ENCODE measurements at regions not wholly inside any gene's neighbourhood (a gene's known extent, or its start where the extent isn't known, plus 50 kb on each side); places are given as distances from the start of the nearest gene placed in this dataset.
"Not testable (repeated sequence)": the region's sequence is repeated elsewhere in the genome, so short reads cannot be mapped to it uniquely, and the experiment has no call there.

DNA sequence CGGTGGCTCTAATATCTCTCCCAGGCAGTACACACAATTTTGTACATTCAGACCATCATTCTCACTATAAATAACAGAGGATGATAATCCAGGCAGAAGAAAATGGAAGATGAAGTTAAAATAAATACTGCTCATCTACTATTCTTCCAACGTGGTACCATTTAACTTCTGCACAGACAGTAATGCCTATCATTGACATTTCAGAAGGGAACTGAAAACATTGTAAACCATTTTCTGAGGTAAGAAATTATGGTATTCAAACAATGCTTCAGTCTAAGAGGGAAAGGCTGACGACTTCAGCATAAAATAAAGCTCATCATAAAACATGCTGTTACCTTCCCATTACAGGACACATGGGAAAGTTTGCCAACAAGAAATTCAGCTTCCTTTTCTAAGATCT is 814.4 kb downstream of the NR4A2 start:
- no peak for DNase-seq

DNA sequence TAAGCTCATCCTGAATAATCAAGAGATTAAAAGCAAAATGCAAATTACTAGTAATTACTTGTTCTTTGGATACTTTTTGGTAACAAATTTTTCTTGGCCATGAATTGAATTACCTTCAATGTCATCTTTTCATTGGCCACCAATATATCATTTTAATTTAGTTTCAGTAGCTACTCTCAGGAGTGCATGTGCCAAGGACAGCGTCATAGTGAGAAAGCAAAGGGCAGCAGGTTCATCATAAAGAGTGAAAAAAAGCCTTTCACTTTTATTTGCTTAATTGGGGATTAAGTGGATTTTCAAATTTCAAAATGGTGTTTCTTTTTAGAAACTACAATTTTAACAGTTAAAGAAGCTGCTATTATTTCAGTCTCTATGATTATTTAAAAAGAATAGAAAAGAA is 815.2 kb downstream of the NR4A2 start:
- DNase-seq = no peak

DNA sequence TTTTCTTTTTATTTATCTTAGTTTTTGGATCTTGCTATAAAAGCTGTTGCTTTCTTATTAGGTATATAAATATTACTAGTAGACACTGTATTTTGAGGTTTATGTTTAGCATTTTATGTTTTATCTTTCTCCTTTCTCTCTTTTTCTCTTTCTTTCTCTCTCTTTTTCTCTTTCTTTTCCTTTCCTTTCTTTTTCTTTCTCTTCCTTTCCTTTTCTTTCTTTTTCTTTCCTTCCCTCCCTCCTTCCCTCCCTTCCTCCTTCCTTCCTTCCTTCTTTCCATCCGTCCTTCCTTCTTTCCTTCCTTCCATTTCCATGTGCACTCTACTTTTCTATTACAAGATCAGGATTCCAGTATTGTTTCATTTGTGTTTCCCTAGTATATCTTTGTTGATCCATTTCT is 814.8 kb downstream of the KCNJ3 start:
- no peak for DNase-seq

DNA sequence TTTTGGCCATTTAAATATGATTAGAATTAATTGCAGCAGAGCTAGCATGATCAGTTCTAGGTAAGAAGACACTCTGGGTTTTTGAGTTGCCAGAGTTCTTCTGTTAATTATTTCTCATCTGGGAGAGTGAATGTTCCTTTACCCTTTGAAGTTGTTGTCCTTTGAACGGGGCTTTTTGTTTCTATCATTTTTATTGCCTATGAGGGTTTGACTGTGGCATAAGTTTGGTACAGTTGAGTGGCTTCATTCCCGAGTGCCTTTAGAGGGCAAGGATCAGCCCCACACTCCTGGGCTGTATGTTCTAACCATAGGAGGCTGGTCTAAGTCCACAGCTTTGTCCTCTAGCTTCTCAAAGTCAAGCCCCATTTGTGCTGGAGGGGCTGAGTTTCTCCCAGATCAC is 804.3 kb downstream of the KCNJ3 start:
- DNase-seq = no peak

DNA sequence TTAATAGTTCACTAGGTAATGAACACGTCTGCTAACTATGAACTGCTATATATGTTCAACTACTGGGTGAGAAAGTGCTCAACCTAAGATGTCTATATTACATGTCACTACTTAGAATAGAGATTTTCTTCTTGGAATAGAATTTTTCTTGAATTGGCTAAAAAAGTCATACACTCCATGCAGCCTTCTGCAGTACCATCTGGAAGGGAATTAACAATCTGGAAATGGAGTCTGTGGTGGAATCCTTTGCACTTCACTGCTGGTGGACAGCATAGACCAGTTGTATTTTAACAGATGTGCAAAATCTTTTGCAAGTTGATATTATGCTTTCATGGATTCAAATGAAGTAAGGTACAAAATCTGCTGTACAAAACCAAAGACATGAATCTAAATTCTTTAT is 799.6 kb downstream of the KCNJ3 start:
- DNase-seq = no peak

DNA sequence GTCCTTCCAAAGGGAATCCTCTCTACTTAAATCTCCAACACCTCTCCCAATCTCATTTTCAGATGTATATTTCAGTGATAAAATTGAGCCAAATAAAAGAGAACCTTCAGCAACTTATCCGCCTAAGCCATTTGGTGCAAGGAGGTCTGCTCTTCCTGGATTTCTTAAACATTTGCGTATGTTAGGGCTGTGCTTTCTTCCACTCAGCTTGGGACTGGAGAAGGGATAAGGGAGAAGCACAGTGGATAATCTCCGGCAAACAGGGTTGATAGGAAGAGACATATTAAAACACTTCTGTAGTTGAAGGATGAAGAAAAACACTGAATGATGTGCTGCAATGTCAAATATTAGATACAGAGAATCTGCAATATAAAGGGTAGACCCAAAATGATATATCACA is 796.2 kb downstream of the KCNJ3 start:
- DNase-seq = no peak

DNA sequence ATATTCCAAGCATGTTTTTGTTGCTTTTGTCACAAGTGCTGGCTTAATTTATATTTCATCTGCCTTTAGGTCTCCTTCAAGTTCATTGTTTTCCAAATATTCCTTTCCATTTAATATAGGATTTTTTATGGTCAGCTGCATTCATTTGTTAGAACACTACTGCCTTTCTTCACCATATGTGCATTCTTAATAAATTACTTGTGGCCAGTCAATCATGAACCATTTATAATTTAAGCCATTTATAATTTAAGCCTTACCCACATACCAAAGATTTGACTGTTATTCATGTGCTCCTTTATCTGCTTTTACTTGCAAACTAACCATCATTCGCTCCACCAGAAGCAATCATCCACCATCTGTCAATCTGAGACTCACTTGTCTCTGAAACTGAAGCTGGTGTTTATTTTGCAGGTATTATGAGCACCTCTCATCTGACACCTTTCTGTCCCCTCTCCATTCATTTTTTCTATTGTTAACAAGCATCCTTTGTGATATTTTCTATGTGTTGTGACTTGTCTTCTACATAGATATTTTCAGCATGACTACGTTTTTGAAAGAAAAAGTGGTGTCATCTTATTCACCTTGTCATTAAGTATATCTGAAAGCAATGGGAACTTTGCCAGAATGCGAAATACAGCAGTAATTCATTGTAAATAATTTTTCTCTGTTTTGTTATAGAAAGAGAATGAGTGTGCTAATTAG is 786.8 kb downstream of the KCNJ3 start:
- no peak for DNase-seq

DNA sequence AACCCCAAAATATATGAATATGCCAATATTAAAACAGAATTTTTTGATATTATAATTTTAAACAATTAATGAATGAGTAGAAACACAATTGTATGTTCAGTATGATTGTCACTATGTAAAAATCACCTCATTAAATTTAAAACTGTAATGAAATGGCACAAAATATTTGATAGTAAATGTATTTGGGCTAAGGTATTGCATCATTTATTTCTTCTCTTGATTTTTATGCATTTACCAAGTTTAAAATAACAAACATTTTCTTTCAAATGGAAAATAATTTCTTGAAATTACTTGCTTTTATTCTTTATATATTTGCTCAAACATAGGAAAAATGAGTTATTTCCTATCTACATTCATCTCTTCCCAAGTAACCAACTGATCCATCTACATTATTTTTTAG is 782.6 kb downstream of the KCNJ3 start:
- no peak for DNase-seq

DNA sequence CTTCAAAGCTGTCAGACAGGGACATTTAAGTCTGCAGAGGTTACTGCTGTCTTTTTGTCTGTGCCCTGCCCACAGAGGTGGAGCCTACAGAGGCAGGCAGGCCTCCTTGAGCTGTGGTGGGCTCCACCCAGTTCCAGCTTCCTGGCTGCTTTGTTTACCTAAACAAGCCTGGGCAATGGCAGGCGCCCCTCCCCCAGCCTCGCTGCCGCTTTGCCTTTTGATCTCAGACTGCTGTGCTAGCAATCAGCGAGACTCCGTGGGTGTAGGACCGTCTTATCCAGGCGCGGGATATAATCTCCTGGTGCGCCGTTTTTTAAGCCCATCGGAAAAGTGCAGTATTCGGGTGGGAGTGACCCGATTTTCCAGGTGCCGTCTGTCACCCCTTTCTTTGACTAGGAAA is 773.5 kb downstream of the KCNJ3 start:
- not testable (repeated sequence) for DNase-seq

DNA sequence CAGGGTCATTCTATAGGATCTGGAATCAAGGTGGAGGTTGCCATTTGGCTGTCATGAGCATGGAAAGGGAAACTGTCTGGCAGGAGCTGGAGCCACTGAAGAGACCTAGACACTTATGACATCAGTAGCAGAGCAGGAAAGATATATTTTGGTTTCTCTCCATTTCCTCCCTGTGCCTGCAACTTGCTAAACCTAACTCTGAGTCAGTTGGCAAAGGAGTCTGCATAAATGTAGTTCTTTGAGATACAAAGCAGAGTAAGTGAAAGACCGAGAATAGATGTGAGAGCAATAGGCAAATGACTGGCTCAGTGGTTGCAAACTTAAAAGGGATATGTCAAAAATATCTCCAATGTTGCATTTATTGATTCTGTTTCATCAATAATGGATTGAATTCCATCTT is 757.7 kb downstream of the KCNJ3 start:
- no peak for DNase-seq

DNA sequence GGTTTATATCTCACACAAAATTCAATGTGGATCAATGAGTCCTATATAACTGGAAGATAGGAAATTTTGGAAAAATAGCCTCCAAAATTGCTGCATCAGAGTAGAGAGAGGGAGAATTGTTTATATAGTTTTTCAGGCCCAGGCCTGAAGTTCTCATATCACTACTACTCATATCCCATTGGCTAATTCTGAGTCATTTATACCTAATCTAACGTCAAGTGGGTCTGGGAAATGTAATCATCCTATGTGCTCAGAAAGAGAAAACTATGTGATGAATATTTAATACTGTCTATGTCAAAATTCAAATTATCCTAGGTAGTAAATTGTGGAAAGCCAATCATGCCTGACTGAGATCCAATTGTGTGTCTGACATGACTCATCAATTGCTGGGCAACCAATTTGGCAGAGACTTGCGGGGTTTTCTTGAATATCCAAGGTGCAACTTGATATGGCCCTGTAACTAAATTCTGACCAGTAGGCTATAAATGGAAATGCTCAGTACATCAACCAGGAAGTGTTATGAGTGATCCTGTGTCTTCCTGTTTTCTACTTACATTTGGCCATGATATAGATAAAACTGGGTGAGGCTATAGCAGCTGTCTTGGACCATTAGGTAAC is 744.4 kb downstream of the KCNJ3 start:
- DNase-seq = no peak

DNA sequence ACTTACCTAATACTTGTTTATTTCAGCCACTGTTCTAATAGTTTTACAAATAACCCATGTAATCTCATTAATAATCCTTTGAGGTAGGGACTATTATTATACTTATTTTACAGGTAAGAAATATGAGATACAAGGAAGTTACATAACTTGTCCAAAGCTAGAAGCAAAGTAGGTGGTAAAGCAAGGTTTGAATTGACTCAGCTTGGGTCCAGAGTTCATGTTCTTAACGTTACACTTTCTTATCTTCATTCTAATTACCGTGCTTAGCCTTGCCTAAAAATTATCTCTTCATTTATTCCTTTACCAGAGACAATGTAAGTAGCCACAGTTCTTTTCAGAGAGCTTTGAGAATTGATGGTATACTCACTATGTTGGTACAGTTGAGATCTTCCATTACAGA is 743.6 kb downstream of the KCNJ3 start:
- DNase-seq = no peak

DNA sequence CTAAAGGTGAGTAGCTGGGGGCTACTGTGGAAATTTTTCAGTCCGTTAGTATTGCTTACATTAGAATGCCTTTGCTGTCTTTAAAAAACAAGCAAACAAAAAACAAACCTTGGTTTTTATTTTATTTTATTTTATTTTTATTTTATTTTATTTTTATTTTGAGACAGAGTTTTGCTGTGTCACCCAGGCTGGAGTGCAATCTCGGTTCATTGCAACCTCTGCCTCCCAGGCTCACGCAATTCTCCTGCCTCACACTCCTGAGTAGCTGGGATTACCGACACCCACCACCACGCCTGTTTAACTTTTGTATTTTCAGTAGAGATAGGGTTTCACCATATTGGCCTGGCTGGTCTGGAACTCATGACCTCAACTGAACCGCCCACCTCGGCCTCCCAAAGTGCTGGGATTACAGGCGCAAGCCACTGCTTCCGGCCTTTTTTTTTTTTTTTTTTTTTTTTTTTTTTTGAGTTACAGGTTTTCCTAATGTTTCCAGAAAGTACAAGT is 732.6 kb downstream of the KCNJ3 start:
- DNase-seq = no peak

DNA sequence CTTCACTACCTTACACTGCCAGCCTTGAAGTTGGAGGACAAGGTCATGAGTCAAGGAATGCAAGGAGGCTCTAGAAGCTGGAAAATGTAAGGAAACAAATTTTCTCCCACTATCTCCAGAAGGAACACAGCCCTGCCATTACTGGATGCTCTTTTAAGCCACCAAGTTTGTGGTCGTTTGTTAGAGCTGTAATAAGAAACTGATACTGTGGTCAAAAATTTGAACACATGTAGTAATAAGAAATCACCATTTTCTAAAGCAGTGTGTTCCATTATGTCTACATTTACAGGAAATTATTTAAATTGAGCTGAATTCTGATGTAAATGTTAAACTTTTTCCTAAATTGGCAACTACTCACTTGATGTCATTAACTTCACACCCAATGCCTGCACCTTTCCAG is 729.0 kb downstream of the KCNJ3 start:
- DNase-seq = no peak

DNA sequence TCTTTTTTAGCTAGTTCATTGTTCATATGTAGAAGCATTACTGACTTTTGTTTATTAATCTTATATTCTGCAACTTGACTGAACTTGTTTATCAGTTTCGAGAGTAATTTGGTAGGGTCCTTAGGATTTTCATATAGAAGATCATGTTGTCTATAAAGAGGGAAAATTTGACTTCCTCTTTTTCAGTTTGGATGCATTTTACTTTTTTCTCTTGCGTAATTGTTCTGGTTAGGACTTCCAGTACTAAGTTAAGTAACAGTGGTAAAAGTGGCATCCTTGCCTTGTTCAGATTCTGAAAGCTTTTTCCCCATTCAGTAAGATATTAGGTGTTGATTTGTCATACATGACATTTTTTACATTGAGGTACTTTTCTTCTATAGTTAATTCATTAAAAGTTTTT is 726.0 kb downstream of the KCNJ3 start:
- no peak for DNase-seq

DNA sequence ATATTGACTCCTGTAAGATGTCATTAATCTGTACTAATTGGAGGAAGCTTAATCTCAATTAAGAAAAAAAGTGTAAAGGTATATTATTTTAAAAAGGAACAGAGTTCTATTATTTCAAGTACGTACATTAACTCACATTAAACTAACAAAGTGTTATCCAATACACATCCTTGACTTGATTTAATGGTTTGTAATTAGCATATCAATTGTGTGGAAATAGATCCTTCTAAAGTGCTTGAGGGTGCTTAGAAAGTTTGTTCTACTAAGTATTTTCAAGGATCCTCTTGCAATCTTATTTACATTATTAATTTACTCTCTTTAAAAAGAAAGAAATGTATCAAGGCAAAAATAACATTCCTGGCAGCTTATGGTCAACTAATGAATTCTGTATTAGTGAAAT is 720.3 kb downstream of the KCNJ3 start:
- DNase-seq = no peak

DNA sequence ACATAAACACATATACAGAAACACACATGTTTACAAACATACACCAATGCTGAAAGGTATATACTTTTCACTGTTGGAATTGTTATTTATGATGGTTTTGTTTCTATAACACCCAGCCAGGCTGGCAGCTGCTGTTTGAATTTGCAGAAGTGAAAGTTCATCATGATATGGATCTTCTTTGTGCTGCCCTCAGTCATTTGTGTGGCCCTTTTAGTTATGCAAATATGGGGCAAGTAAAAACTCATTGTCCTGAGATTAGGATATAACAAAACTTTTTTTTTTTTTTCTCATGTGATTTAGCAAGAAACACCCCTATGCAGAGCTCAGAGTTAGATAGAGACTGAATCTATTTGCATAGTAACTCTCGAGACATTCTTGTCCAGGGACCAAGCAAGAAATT is 714.1 kb downstream of the KCNJ3 start:
- DNase-seq = no peak

DNA sequence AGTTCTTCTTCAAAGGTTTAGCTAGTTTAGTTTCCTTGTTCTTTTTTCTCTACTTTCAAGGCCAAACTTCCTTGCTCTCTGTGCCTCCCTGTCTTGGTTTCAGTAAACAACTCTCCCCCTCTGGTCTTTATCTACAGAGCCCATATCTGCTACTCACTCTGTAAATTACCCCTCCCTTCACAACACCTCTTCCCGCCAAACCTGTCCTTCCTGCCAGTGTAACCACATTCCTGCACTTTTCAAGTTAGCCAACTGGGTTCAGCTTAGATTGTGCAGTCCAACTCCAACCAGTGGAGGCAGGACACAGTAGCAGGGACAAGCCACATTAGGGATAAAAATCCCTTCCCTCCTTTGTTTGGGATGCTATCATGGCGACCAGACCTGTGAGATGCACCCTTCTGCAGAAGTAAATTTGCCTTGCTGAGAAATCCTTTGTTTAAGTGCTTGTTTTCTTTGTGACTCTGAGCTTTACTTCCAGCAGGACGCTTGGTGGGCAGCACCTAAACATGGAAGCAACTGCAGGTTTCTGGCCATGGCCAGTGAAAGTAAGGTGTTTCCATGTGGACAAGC is 706.0 kb downstream of the KCNJ3 start:
- DNase-seq = no peak

DNA sequence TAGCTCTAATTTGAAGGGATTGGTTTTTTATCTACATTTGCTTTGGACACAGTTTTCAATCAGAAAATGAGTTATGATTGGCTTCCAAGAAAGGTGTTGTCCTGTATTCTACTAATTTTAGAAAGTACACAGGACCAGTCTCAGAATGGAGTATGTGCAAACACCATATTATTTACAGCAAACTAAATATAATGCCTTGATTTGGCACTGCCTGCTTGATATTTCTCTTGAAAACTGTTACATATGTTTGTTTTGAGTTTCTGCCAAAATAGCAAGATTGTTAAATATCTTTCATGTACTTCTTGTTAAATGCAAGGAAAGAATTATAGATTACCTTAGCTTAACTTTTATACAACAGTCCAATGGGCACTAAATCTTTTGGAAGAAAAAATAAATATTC is 694.9 kb downstream of the KCNJ3 start:
- DNase-seq = no peak

DNA sequence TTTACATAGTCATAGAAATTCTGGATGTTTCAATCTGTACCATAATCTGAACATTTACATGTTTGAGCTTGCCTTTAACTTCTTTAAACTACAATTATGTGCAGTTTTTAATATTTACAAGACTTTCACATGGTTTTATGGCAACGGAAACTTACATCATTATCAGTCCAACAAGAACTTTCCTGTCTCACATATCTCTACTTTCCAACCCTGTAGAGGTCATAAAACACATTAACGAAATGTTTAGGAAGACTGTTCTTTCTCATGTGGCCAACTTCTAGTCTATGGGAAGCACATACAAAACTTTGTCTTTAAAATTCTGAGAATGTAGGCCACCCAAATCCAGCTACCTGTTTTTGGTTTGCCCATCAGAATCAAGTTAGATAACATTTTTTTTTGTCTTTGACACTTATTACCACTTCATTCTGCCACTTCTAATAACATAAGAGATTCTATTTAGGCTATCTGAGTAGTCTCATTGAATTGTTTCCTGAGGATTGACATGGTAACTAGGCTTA is 693.2 kb downstream of the KCNJ3 start:
- no peak for DNase-seq

DNA sequence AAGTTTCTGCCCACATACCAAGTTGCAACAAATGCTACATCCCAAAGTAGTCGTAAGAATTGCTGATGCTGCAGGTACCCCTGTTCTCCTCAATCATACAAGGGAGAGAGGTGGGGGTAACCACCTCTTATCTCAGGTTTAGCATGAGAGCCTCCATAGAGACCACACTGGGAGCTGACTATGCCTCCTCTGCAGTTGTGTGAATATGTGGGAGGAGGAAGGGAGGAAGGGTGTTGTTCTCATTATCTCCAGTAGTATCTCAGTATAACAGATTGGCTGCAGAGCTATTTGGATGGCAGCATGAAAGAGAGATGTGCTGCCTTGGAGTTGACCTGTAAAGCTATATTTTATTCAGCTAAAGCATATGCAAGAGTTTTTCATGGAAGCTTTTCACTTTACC is 690.7 kb downstream of the KCNJ3 start:
- DNase-seq = no peak

DNA sequence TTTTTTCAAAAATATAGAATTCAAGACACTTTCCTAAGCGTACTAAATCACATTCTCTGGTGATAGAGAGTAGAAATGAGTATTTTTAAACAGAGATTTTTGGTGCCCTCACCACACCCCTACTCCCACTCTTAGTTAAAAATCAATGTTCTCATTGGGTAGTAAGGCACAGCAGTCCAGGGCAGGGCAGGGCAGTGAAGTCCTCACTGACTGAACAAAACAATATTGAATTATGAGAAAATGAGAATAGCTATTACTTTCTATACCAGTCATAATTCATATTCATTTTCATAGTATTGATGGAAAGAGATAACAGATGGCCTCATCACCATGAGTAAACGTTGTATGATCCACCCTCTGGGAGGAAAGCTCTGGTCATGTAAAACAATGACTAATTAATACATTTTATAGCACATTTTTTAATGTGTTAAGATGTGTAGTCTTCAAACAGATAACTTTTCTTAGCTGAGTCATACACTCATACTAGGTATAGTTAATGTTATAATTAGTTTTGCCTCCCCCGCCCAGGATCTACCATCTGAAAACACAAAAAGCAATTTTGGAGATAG is 686.1 kb downstream of the KCNJ3 start:
- no peak for DNase-seq

DNA sequence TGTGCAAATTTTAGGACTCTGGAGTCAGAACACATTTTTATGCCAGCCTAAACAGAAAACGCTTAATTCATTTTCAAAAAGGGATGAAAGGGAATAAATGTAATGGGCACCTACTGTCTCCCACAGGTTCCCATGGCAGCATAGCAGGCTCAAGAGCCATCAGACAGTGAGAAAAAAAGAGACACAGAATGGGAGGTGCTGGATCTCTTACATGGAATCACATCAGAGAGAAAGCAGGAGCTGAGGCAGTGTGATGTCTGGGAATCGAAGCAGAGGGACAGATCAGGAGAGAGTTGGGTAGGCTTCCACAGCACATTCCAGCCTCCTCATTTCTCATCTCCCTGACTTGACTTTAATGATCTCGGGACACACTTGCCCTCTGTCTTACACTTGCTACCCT is 684.3 kb downstream of the KCNJ3 start:
- DNase-seq = no peak

DNA sequence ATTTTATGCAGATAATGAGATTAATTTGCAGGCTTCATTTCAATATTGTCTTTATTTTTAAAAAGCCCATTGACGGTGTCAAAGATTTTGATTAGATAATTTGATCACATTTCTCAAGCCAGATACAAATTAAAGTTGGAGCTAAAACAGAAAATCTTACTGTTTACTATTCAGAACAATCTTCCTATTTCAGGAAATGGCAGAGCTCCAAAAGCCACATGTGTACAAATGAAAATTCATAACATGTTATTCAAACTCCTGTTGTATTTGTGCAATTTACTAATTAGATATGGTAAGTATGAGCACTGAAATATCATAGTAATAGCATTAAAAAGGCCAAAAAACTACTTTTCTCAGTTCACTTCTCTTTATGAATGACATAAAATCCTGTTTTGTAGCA is 682.9 kb downstream of the KCNJ3 start:
- no peak for DNase-seq

Data from stimulated activated CD4-positive, alpha-beta T cell treated with anti-CD3 and anti-CD28 coated beads, Interleukin-4, amount 100 ng/mL, for 1 hour (primary cell).